ENCODE measurements at regions not wholly inside any gene's neighbourhood (a gene's known extent, or its start where the extent isn't known, plus 50 kb on each side); places are given as distances from the start of the nearest gene placed in this dataset.

DNA sequence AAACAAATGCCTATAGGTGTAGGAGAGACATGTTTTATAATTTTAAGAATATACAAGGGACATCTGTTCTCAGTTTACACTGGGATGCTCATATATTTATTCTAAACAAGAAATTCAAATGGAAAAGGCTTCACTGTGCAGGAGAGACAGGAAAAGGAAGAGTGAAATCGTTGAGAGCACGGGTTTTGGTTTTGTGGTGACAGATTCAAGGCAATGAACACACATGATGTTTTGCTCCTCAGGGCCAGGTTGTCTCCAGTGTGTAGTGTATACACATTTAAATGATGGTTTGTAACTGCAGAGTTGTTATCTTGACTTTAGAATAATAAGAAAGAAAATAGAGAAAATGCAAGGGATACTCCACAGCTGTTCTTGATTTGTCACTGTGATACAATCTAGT lies 73.7 kb downstream of the S1PR1 start:
- Histone ChIP-seq H3K4me3 (replicated peaks in 1 of 3; ENCODE audit: insufficient read depth in 1 of 3, low read depth in 1 of 3, low read length in 3 of 3) (no peak overlapping the region), H3K27me3 (ENCODE audit: control insufficient read depth in 2 of 2, insufficient read depth in 2 of 2, low read length in 2 of 2) (peaks cover 0 to 1% of the 10 kb centered on the region in 2 experiments), H3K9me1 (replicated peaks; ENCODE audit: control insufficient read depth, extremely low read depth, insufficient read depth, low read length) (no peaks in the 10 kb centered on the region), H3K4me1 (ENCODE audit: control insufficient read depth, extremely low read depth, insufficient read depth, low read length) (peaks cover 6% of the 10 kb centered on the region), H3K27ac (ENCODE audit: insufficient read depth, low read depth, low read length) (no peak overlapping the region), H3K9me3 (replicated peaks; ENCODE audit: control insufficient read depth, insufficient read depth, low read length) (no peaks in the 10 kb centered on the region), H3K9ac (replicated peaks; ENCODE audit: extremely low read depth, insufficient read depth, low read length) (no peak overlapping the region), H4K20me1 (replicated peaks; ENCODE audit: control insufficient read depth, extremely low read depth, insufficient read depth, low read length) (no peaks in the 10 kb centered on the region), H2AFZ (ENCODE audit: low read depth, low read length) (no peak overlapping the region), H3K79me2 (ENCODE audit: control insufficient read depth, insufficient read depth, low read length) (no peaks in the 10 kb centered on the region), H3K36me3 (ENCODE audit: control insufficient read depth in 2 of 2, extremely low read depth in 1 of 2, insufficient read depth in 2 of 2, low read length in 2 of 2) (no peaks in the 10 kb centered on the region), H3K4me2 (ENCODE audit: insufficient read depth, low read length) (no peak overlapping the region)
- intact Hi-C loops (cut with micrococcal nuclease) = no loop called here
- no peak for DNase-seq (ENCODE audit: low read depth, low spot score)
- no TSS peak for BruUV-seq (replicated peaks)
- POLR2A ChIA-PET = no interaction called here
- dilution Hi-C loops (cut with MboI; ENCODE audit: extremely low pct_ligation_motif_present, low sequenced_read_pairs) = loop anchor here (25.0 kb wide), 1 partner anchor 398 kb away; no protein-coding TSS in a partner anchor
- CTCF ChIA-PET = interaction anchor here (0.6 to 6.4 kb wide), 9 partner anchors 21 to 210 kb away, joined by 3 to 265 read pairs (median 10); no protein-coding TSS in a partner anchor
- FAIRE-seq = no peak
- TF ChIP-seq JUN (IDR thresholded peaks at IDR 0.05; ENCODE audit: borderline replicate concordance, insufficient read depth, insufficient read length, low read depth) (no peak), FOS (IDR thresholded peaks at IDR 0.05; ENCODE audit: borderline replicate concordance, insufficient read depth, low read length) (no peak), MYC (IDR thresholded peaks at IDR 0.05; ENCODE audit: low read depth, low read length) (no peak), EZH2 (IDR thresholded peaks at IDR 0.05; ENCODE audit: borderline replicate concordance, low read depth, low read length, severe bottlenecking) (no peak), POLR2A (IDR thresholded peaks at IDR 0.05; ENCODE audit: low read depth, low read length) (no peak), GATA2 (IDR thresholded peaks at IDR 0.05; ENCODE audit: insufficient read depth, insufficient read length, low read depth, low read length) (no peak)
- TF ChIP-seq, protein P1, sequence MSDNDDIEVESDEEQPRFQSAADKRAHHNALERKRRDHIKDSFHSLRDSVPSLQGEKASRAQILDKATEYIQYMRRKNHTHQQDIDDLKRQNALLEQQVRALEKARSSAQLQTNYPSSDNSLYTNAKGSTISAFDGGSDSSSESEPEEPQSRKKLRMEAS (IDR thresholded peaks at IDR 0.05; ENCODE audit: insufficient read depth, insufficient read length) = no peak
- TF ChIP-seq, protein P2, sequence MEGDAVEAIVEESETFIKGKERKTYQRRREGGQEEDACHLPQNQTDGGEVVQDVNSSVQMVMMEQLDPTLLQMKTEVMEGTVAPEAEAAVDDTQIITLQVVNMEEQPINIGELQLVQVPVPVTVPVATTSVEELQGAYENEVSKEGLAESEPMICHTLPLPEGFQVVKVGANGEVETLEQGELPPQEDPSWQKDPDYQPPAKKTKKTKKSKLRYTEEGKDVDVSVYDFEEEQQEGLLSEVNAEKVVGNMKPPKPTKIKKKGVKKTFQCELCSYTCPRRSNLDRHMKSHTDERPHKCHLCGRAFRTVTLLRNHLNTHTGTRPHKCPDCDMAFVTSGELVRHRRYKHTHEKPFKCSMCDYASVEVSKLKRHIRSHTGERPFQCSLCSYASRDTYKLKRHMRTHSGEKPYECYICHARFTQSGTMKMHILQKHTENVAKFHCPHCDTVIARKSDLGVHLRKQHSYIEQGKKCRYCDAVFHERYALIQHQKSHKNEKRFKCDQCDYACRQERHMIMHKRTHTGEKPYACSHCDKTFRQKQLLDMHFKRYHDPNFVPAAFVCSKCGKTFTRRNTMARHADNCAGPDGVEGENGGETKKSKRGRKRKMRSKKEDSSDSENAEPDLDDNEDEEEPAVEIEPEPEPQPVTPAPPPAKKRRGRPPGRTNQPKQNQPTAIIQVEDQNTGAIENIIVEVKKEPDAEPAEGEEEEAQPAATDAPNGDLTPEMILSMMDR (IDR thresholded peaks at IDR 0.05; ENCODE audit: extremely low read depth in 1 of 2, insufficient read depth in 1 of 2, low read depth in 1 of 2, low read length in 2 of 2) = no peak
